CD4-positive, CD25-positive, alpha-beta regulatory T cell (primary cell): ENCODE measurements at regions not wholly inside any gene's neighbourhood (a gene's known extent, or its start where the extent isn't known, plus 50 kb on each side); places are given as distances from the start of the nearest gene placed in this dataset.

Experiments
- ATAC-seq, 2 donors: fragments of 150-1000 bp; cut with Tn5 transposase; one replicate each; pipeline ENCODE4 v1.10.0; 2021; ENCODE audit warnings: low read depth in 2 of 2, moderate number of reproducible peaks in 2 of 2, moderate library complexity in 1 of 2
- DNase-seq, 3 donors: peaks; one replicate each; pipeline versions ENCODE4 v3.0.0 to v3.0.0-alpha.2; 2012 to 2022; ENCODE audit warnings: mixed read lengths in 1 of 3
- H3K27ac ChIP-seq: one replicate; pipeline ENCODE4 v1.7.0; 2013; ENCODE audit warnings: mild to moderate bottlenecking, low read length; ENCODE audit not compliant: insufficient read depth, poor library complexity, severe bottlenecking
- H3K27me3 ChIP-seq: one replicate; pipeline ENCODE4 v1.7.0; 2013; ENCODE audit warnings: low read length; ENCODE audit not compliant: control insufficient read depth, insufficient read depth
- H3K36me3 ChIP-seq: one replicate; pipeline ENCODE4 v1.7.0; 2013; ENCODE audit warnings: mild to moderate bottlenecking, low read length, moderate library complexity; ENCODE audit not compliant: control insufficient read depth, insufficient read depth
- H3K4me1 ChIP-seq: 2 replicates; pipeline ENCODE4 v1.7.0; 2013; ENCODE audit warnings: mild to moderate bottlenecking, low read length; ENCODE audit not compliant: insufficient read depth, control insufficient read depth, poor library complexity, severe bottlenecking
- H3K4me3 ChIP-seq: one replicate; pipeline ENCODE4 v1.7.0; 2013; ENCODE audit warnings: low read depth, mild to moderate bottlenecking, low read length, moderate library complexity
- H3K9me3 ChIP-seq, 2 experiments: 1 replicate in 1 of 2; 2 replicates in 1 of 2; pipeline ENCODE4 v1.7.0; 2013; ENCODE audit warnings: low read length in 2 of 2, mild to moderate bottlenecking in 1 of 2, moderate library complexity in 1 of 2; ENCODE audit not compliant: control insufficient read depth in 2 of 2
- H3K27ac Mint-ChIP-seq, 3 donors: one replicate each; pipeline ENCODE4 v1.8.0; 2020 to 2022; ENCODE audit warnings: mild to moderate bottlenecking in 3 of 3, mixed read lengths in 3 of 3, moderate library complexity in 2 of 3
- H3K27me3 Mint-ChIP-seq: one replicate; pipeline ENCODE4 v1.8.0; 2022; ENCODE audit warnings: mild to moderate bottlenecking, mixed read lengths
- H3K36me3 Mint-ChIP-seq: one replicate; pipeline ENCODE4 v1.8.0; 2020; ENCODE audit warnings: mixed read lengths
- H3K4me1 Mint-ChIP-seq, 4 donors: one replicate each; pipeline ENCODE4 v1.8.0; 2020 to 2022; ENCODE audit warnings: mixed read lengths in 4 of 4, mild to moderate bottlenecking in 1 of 4
- H3K4me3 Mint-ChIP-seq, 4 donors: one replicate each; pipeline ENCODE4 v1.8.0; 2020 to 2022; ENCODE audit warnings: mild to moderate bottlenecking in 4 of 4, mixed read lengths in 4 of 4, moderate library complexity in 3 of 4
- H3K9me3 Mint-ChIP-seq, 7 donors: one replicate each; pipeline ENCODE4 v1.8.0; 2020 to 2022; ENCODE audit warnings: mixed read lengths in 7 of 7, mild to moderate bottlenecking in 3 of 7, moderate library complexity in 2 of 7

GRCh38 chr4:32790803-32791202, 2070.6 kb downstream of the PCDH7 start:
- Histone ChIP-seq H3K4me3 (no peak overlapping the region), H3K9me3 (peaks cover 0 to 2% of the 10 kb centered on the region in 2 experiments), H3K4me1 (no peaks in the 10 kb centered on the region), H3K36me3 (no peaks in the 10 kb centered on the region), H3K27me3 (no peaks in the 10 kb centered on the region), H3K27ac (no peak overlapping the region)
- H3K27ac Mint-ChIP-seq: no peak overlapping the region
- no peak overlapping the region for H3K4me3 Mint-ChIP-seq
- ATAC-seq (no peak), DNase-seq (no peak)
- no peaks in the 10 kb centered on the region for H3K27me3 Mint-ChIP-seq
- H3K4me1 Mint-ChIP-seq: no peaks in the 10 kb centered on the region
- H3K36me3 Mint-ChIP-seq: no peaks in the 10 kb centered on the region
- peaks cover 1 to 12% (median 4%) of the 10 kb centered on the region in 7 donors for H3K9me3 Mint-ChIP-seq

GRCh38 chr4:32798471-32799159, 2078.4 kb downstream of the PCDH7 start:
- no peak overlapping the region for H3K27ac Mint-ChIP-seq
- H3K36me3 Mint-ChIP-seq: no peaks in the 10 kb centered on the region
- H3K4me3 Mint-ChIP-seq: no peak overlapping the region
- no peaks in the 10 kb centered on the region for H3K27me3 Mint-ChIP-seq
- H3K36me3 ChIP-seq: no peaks in the 10 kb centered on the region
- no peaks in the 10 kb centered on the region for H3K27me3 ChIP-seq
- H3K4me3 ChIP-seq: no peak overlapping the region
- no peaks in the 10 kb centered on the region for H3K4me1 Mint-ChIP-seq
- no peak overlapping the region for H3K27ac ChIP-seq
- ATAC-seq: no peak
- H3K9me3 Mint-ChIP-seq: peaks cover 2 to 11% (median 9%) of the 10 kb centered on the region in 7 donors
- H3K4me1 ChIP-seq: no peaks in the 10 kb centered on the region
- DNase-seq: no peak
- H3K9me3 ChIP-seq: peaks cover 0 to 9% of the 10 kb centered on the region in 2 experiments

- Histone ChIP-seq H3K27me3 (no peaks in the 10 kb centered on the region), H3K9me3 (peaks cover 0 to 6% of the 10 kb centered on the region in 2 experiments), H3K36me3 (no peaks in the 10 kb centered on the region), H3K27ac (no peak overlapping the region), H3K4me3 (no peak overlapping the region), H3K4me1 (no peaks in the 10 kb centered on the region)
- Mint-ChIP-seq H3K36me3 (no peaks in the 10 kb centered on the region), H3K27me3 (no peaks in the 10 kb centered on the region), H3K27ac (no peak overlapping the region), H3K9me3 (peaks cover 2 to 19% (median 4%) of the 10 kb centered on the region in 7 donors), H3K4me3 (no peak overlapping the region), H3K4me1 (no peaks in the 10 kb centered on the region)
- no peak for ATAC-seq
- no peak for DNase-seq
These were observed 2104.2 kb downstream of the PCDH7 start for GRCh38 chr4:32824336-32824735.

- Mint-ChIP-seq H3K27ac (no peak overlapping the region), H3K36me3 (no peaks in the 10 kb centered on the region), H3K27me3 (no peaks in the 10 kb centered on the region), H3K4me3 (no peak overlapping the region), H3K4me1 (no peaks in the 10 kb centered on the region), H3K9me3 (peaks cover 0 to 11% (median 3%) of the 10 kb centered on the region in 7 donors)
- H3K9me3 ChIP-seq: peaks cover 0 to 6% of the 10 kb centered on the region in 2 experiments
- no peaks in the 10 kb centered on the region for H3K36me3 ChIP-seq
- DNase-seq (no peak), ATAC-seq (no peak)
- H3K4me3 ChIP-seq: no peak overlapping the region
- H3K27me3 ChIP-seq: no peaks in the 10 kb centered on the region
- H3K4me1 ChIP-seq: no peaks in the 10 kb centered on the region
- no peak overlapping the region for H3K27ac ChIP-seq
These were observed 2106.0 kb downstream of the PCDH7 start for GRCh38 chr4:32826169-32826568.

GRCh38 chr4:32830160-32830559, 2110.0 kb downstream of the PCDH7 start:
- peak overlapping the region in 1 of 3 donors; percentile 72 for H3K27ac Mint-ChIP-seq
- no peak for ATAC-seq
- Histone ChIP-seq H3K27ac (no peak overlapping the region), H3K4me3 (no peak overlapping the region), H3K36me3 (no peaks in the 10 kb centered on the region), H3K9me3 (peaks cover 0 to 3% of the 10 kb centered on the region in 2 experiments), H3K27me3 (no peaks in the 10 kb centered on the region), H3K4me1 (no peaks in the 10 kb centered on the region)
- H3K4me1 Mint-ChIP-seq: no peaks in the 10 kb centered on the region
- H3K36me3 Mint-ChIP-seq: no peaks in the 10 kb centered on the region
- no peaks in the 10 kb centered on the region for H3K27me3 Mint-ChIP-seq
- no peak for DNase-seq
- peaks cover 0 to 4% (median 2%) of the 10 kb centered on the region in 7 donors for H3K9me3 Mint-ChIP-seq
- H3K4me3 Mint-ChIP-seq: no peak overlapping the region

- ATAC-seq (no peak), DNase-seq (no peak)
- H3K27me3 ChIP-seq: no peaks in the 10 kb centered on the region
- no peaks in the 10 kb centered on the region for H3K36me3 ChIP-seq
- Mint-ChIP-seq H3K4me3 (no peak overlapping the region), H3K4me1 (no peaks in the 10 kb centered on the region), H3K27me3 (no peaks in the 10 kb centered on the region), H3K36me3 (no peaks in the 10 kb centered on the region), H3K9me3 (peaks cover 0 to 4% (median 2%) of the 10 kb centered on the region in 7 donors), H3K27ac (no peak overlapping the region)
- peaks cover 0 to 1% of the 10 kb centered on the region in 2 experiments for H3K9me3 ChIP-seq
- H3K27ac ChIP-seq: no peak overlapping the region
- no peak overlapping the region for H3K4me3 ChIP-seq
- H3K4me1 ChIP-seq: no peaks in the 10 kb centered on the region
These were observed 2110.9 kb downstream of the PCDH7 start for GRCh38 chr4:32831104-32831503.

GRCh38 chr4:32840461-32841189, 2120.5 kb downstream of the PCDH7 start:
- Histone ChIP-seq H3K4me1 (no peaks in the 10 kb centered on the region), H3K27ac (no peak overlapping the region), H3K36me3 (no peaks in the 10 kb centered on the region), H3K9me3 (no peaks in the 10 kb centered on the region), H3K4me3 (no peak overlapping the region), H3K27me3 (no peaks in the 10 kb centered on the region)
- H3K4me1 Mint-ChIP-seq: no peaks in the 10 kb centered on the region
- no peaks in the 10 kb centered on the region for H3K36me3 Mint-ChIP-seq
- no peak for DNase-seq
- H3K27me3 Mint-ChIP-seq: no peaks in the 10 kb centered on the region
- H3K27ac Mint-ChIP-seq: no peak overlapping the region
- H3K9me3 Mint-ChIP-seq: peaks cover 0 to 9% (median 0%) of the 10 kb centered on the region in 7 donors
- ATAC-seq: no peak
- no peak overlapping the region for H3K4me3 Mint-ChIP-seq
